Hepatocyte (in vitro differentiated cells): ENCODE measurements at regions not wholly inside any gene's neighbourhood (a gene's known extent, or its start where the extent isn't known, plus 50 kb on each side); places are given as distances from the start of the nearest gene placed in this dataset.
"Not testable (repeated sequence)": the region's sequence is repeated elsewhere in the genome, so short reads cannot be mapped to it uniquely, and the experiment has no call there.

Experiments
- DNase-seq: peaks from one replicate; pipeline ENCODE4 v3.0.0-alpha.2; 2016; ENCODE audit warnings: low spot score
- H2AFZ ChIP-seq: fragments of 200-600 bp; sonication (generic); 2 replicates; pipeline ENCODE4 v1.6.0; 2016; ENCODE audit warnings: antibody characterized with exemption, mild to moderate bottlenecking
- H3K27ac ChIP-seq: fragments of 200-600 bp; sonication (generic); 2 replicates; pipeline ENCODE4 v1.5.1; 2016; ENCODE audit warnings: mild to moderate bottlenecking
- H3K27me3 ChIP-seq: fragments of 200-600 bp; sonication (generic); 2 replicates; pipeline ENCODE4 v1.6.1; 2016
- H3K36me3 ChIP-seq: fragments of 200-600 bp; sonication (generic); replicated peaks from 2 replicates; pipeline ENCODE4 v1.5.1; 2016; ENCODE audit warnings: low read depth; ENCODE audit not compliant: insufficient read depth
- H3K4me1 ChIP-seq: fragments of 200-600 bp; sonication (generic); 2 replicates; pipeline ENCODE4 v1.5.1; 2016; ENCODE audit warnings: mild to moderate bottlenecking, moderate library complexity; ENCODE audit not compliant: insufficient read depth
- H3K4me2 ChIP-seq: fragments of 200-600 bp; sonication (generic); 2 replicates; pipeline ENCODE4 v1.6.0; 2016
- H3K4me3 ChIP-seq: fragments of 200-600 bp; sonication (generic); 2 replicates; pipeline ENCODE4 v1.5.1; 2016; ENCODE audit warnings: mild to moderate bottlenecking
- H3K79me2 ChIP-seq: fragments of 200-600 bp; sonication (generic); 2 replicates; pipeline ENCODE4 v1.6.0; 2017; ENCODE audit warnings: mild to moderate bottlenecking
- H3K9me2 ChIP-seq: fragments of 200-600 bp; sonication (generic); replicated peaks from 2 replicates; pipeline ENCODE4 v1.6.0; 2017; ENCODE audit warnings: mild to moderate bottlenecking; ENCODE audit not compliant: insufficient read depth
- H3K9me3 ChIP-seq: fragments of 200-600 bp; sonication (generic); 2 replicates; pipeline ENCODE4 v1.5.1; 2016; ENCODE audit warnings: low read depth, mild to moderate bottlenecking
- H4K20me1 ChIP-seq: fragments of 200-600 bp; sonication (generic); 2 replicates; pipeline ENCODE4 v1.6.0; 2016; ENCODE audit warnings: mild to moderate bottlenecking; ENCODE audit not compliant: insufficient read depth, poor library complexity, severe bottlenecking
- EZH2 ChIP-seq: fragments of 200-600 bp; sonication (generic); IDR thresholded peaks from 2 replicates; pipeline ENCODE4 v1.6.1; 2016; ENCODE audit warnings: antibody characterized with exemption, mild to moderate bottlenecking, borderline replicate concordance
- EZH2phosphoT487 ChIP-seq: fragments of 200-600 bp; sonication (generic); IDR thresholded peaks from one replicate; pipeline ENCODE4 v1.6.1; 2018; ENCODE audit warnings: antibody characterized with exemption, mild to moderate bottlenecking, low read depth, moderate library complexity; ENCODE audit not compliant: unreplicated experiment, severe bottlenecking
- WGBS: methylation state at CpG from one replicate; pipeline ENCODE4 v1.1.6; 2016; ENCODE audit warnings: low lambda C conversion rate; ENCODE audit errors: missing lambda C conversion rate; 5-methylcytosine and 5-hydroxymethylcytosine counted together
- TF ChIP-seq, protein P1 (sequence below): fragments of 200-600 bp; sonication (generic); IDR thresholded peaks from 2 replicates; pipeline ENCODE4 v1.5.1; 2016; ENCODE audit warnings: antibody characterized with exemption, mild to moderate bottlenecking; ENCODE audit not compliant: poor library complexity

DNA sequence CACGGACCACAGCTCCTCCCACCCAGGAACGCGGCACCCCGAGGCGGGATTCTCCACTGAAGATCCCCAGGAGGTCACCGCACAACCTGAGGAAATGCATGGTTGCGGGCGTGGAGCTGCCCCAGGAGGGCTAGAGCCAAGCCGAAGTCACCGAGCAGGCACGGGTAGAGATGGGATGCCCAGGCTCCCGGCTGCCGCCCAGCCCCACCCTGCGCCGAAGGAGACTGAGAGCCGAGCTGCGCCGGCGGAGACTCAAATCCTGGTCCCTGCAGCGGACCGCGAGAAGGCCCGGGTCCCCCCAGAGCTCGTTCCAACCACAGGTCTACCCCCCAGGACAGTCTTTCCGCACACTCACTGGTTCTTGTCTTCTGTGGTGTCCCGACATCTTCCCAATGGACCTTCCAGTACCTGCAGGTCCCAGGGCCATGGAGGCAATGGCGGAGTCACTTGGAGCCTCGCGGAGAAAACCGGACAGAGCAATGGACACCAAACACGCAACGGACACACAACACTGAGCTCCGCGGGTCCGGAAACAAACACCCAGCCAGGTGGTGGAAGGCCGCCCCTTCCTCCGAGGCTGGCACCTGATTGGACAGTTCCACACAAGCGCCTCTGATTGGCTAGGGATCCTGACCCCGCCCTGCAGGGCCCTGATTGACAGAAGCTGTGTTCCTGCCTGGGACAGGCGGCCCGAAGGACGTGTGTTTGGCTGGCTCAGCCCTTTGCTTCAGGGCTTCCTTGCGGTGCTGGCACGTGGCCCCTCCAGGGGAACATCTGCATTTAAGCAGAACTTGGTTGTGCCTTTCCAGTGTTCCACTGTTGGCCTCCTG lies 331.9 kb upstream of the NUPR2 start:
- Histone ChIP-seq H2AFZ (no peak overlapping the region), H3K4me3 (no peak overlapping the region), H4K20me1 (no peaks in the 10 kb centered on the region), H3K4me2 (no peak overlapping the region), H3K79me2 (no peaks in the 10 kb centered on the region), H3K9me2 (no peaks in the 10 kb centered on the region), H3K36me3 (no peaks in the 10 kb centered on the region), H3K27me3 (no peaks in the 10 kb centered on the region), H3K4me1 (no peaks in the 10 kb centered on the region), H3K27ac (no peak overlapping the region), H3K9me3 (no peaks in the 10 kb centered on the region)
- DNase-seq: no peak
- 90% methylated on average over 44 of the region's 44 CpGs for WGBS
- TF ChIP-seq, protein P1, sequence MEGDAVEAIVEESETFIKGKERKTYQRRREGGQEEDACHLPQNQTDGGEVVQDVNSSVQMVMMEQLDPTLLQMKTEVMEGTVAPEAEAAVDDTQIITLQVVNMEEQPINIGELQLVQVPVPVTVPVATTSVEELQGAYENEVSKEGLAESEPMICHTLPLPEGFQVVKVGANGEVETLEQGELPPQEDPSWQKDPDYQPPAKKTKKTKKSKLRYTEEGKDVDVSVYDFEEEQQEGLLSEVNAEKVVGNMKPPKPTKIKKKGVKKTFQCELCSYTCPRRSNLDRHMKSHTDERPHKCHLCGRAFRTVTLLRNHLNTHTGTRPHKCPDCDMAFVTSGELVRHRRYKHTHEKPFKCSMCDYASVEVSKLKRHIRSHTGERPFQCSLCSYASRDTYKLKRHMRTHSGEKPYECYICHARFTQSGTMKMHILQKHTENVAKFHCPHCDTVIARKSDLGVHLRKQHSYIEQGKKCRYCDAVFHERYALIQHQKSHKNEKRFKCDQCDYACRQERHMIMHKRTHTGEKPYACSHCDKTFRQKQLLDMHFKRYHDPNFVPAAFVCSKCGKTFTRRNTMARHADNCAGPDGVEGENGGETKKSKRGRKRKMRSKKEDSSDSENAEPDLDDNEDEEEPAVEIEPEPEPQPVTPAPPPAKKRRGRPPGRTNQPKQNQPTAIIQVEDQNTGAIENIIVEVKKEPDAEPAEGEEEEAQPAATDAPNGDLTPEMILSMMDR: no peak
- no peak for TF ChIP-seq EZH2phosphoT487
- TF ChIP-seq EZH2: no peak

- H3K4me2 ChIP-seq, H3K4me1 ChIP-seq, H2AFZ ChIP-seq, H3K36me3 ChIP-seq, H3K27ac ChIP-seq, H3K9me3 ChIP-seq, H3K9me2 ChIP-seq, H3K4me3 ChIP-seq, H4K20me1 ChIP-seq, H3K79me2 ChIP-seq, DNase-seq, H3K27me3 ChIP-seq: not testable (repeated sequence)
- WGBS: 87% methylated on average over 1 of the region's 1 CpG
Measured at GRCh38 chr7:56420528-56420927, 304.3 kb upstream of the NUPR2 start.

GRCh38 chr7:56375173-56375572 lies 259.0 kb upstream of the NUPR2 start:
- no peak for TF ChIP-seq EZH2

DNA sequence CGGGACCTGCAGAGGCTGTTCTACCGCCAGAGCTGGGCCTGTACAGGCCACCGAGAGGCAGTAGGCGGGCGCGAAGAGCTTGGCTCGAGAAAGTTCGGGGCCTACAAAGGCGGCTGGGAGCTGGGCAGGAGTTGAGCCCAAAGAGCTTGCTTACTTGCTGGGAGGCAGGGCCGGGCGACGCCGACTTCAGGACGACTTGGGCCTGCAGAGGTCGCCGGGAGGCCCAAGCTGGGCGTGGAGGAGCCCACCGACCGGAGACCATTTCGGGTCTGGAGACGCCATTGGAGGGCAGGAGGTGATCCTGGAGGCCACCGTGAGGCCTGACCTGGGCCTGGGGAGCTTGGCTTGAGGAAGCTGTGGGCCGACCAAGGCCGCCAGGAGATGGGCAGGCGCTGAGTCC lies 258.4 kb upstream of the NUPR2 start:
- not testable (repeated sequence) for H3K9me2 ChIP-seq, H3K27me3 ChIP-seq, H3K36me3 ChIP-seq, DNase-seq, H3K9me3 ChIP-seq, H2AFZ ChIP-seq, H3K4me2 ChIP-seq, H3K27ac ChIP-seq, H4K20me1 ChIP-seq, H3K4me3 ChIP-seq, H3K79me2 ChIP-seq, H3K4me1 ChIP-seq
- WGBS: 90% methylated on average over 18 of the region's 25 CpGs

More at GRCh38 chr7:56375173-56375572, 259.0 kb upstream of the NUPR2 start:
- Histone ChIP-seq H3K4me2 (no peak overlapping the region), H3K36me3 (no peaks in the 10 kb centered on the region), H3K9me3 (peaks cover 4% of the 10 kb centered on the region), H3K79me2 (no peaks in the 10 kb centered on the region), H4K20me1 (no peaks in the 10 kb centered on the region), H3K4me1 (no peaks in the 10 kb centered on the region), H3K27me3 (no peaks in the 10 kb centered on the region), H2AFZ (no peak overlapping the region), H3K4me3 (no peak overlapping the region), H3K9me2 (no peaks in the 10 kb centered on the region), H3K27ac (no peak overlapping the region)
- no peak for DNase-seq
- WGBS: 85% methylated on average over 16 of the region's 18 CpGs

GRCh38 chr7:56373314-56373713 lies 257.1 kb upstream of the NUPR2 start:
- not testable (repeated sequence) for H3K27ac ChIP-seq, H3K9me3 ChIP-seq, H3K79me2 ChIP-seq, H3K9me2 ChIP-seq, H3K4me2 ChIP-seq, H4K20me1 ChIP-seq, H3K4me1 ChIP-seq, H2AFZ ChIP-seq, H3K36me3 ChIP-seq, H3K27me3 ChIP-seq, H3K4me3 ChIP-seq
- 93% methylated on average over 21 of the region's 24 CpGs for WGBS
- peak; percentile 85 for DNase-seq

GRCh38 chr7:56371792-56372191 lies 255.6 kb upstream of the NUPR2 start:
- not testable (repeated sequence) for DNase-seq, H3K4me1 ChIP-seq, H3K27me3 ChIP-seq, H3K9me3 ChIP-seq, H4K20me1 ChIP-seq, H3K4me2 ChIP-seq, H2AFZ ChIP-seq, H3K36me3 ChIP-seq, H3K27ac ChIP-seq, H3K79me2 ChIP-seq, H3K9me2 ChIP-seq, H3K4me3 ChIP-seq
- 90% methylated on average over 20 of the region's 27 CpGs for WGBS

- H2AFZ ChIP-seq, H3K79me2 ChIP-seq, H3K4me3 ChIP-seq, H3K36me3 ChIP-seq, H3K4me1 ChIP-seq, H3K27me3 ChIP-seq, H3K9me3 ChIP-seq, H3K27ac ChIP-seq, H3K9me2 ChIP-seq, DNase-seq, H4K20me1 ChIP-seq, H3K4me2 ChIP-seq: not testable (repeated sequence)
- WGBS: 94% methylated on average over 14 of the region's 43 CpGs
Measured at GRCh38 chr7:56370208-56370872, 254.1 kb upstream of the NUPR2 start.
